OCI-LY1 (cell line): ENCODE measurements at regions not wholly inside any gene's neighbourhood (a gene's known extent, or its start where the extent isn't known, plus 50 kb on each side); places are given as distances from the start of the nearest gene placed in this dataset.

Experiments
- H2AFZ ChIP-seq: fragments of 200-600 bp; sonication (generic), shearing (Covaris generic); 2 replicates; pipeline ENCODE4 v1.6.0; 2014; ENCODE audit warnings: antibody characterized with exemption, mild to moderate bottlenecking, low read length
- H3F3A ChIP-seq: fragments of 200-600 bp; sonication (generic), shearing (Covaris generic); 2 replicates; pipeline ENCODE4 v1.6.0; 2014; ENCODE audit warnings: mild to moderate bottlenecking, antibody characterized with exemption, low read length, moderate library complexity; ENCODE audit not compliant: insufficient read depth
- H3K27ac ChIP-seq: fragments of 200-600 bp; sonication (generic); 2 replicates; pipeline ENCODE4 v1.5.1; 2014; ENCODE audit warnings: low read length, mixed run types, mild to moderate bottlenecking, low read depth; ENCODE audit not compliant: poor library complexity, severe bottlenecking
- H3K27me3 ChIP-seq: fragments of 200-600 bp; sonication (generic); 2 replicates; pipeline ENCODE4 v1.6.0; 2014; ENCODE audit warnings: antibody characterized with exemption, mild to moderate bottlenecking, low read length, moderate library complexity; ENCODE audit not compliant: insufficient read depth
- H3K36me3 ChIP-seq: fragments of 200-600 bp; sonication (generic); 2 replicates; pipeline ENCODE4 v1.6.1; 2014; ENCODE audit warnings: mild to moderate bottlenecking, antibody characterized with exemption, low read length, moderate library complexity, mixed read lengths; ENCODE audit not compliant: insufficient read depth
- H3K4me1 ChIP-seq: fragments of 200-600 bp; sonication (generic); 2 replicates; pipeline ENCODE4 v1.5.1; 2014; ENCODE audit warnings: mild to moderate bottlenecking, low read length, moderate library complexity; ENCODE audit not compliant: insufficient read depth, severe bottlenecking
- H3K4me2 ChIP-seq: fragments of 200-600 bp; sonication (generic), shearing (Covaris generic); 2 replicates; pipeline ENCODE4 v1.6.1; 2014; ENCODE audit warnings: low read length
- H3K4me3 ChIP-seq: fragments of 200-600 bp; sonication (generic); 2 replicates; pipeline ENCODE4 v1.5.1; 2014; ENCODE audit warnings: low read length, low read depth, mild to moderate bottlenecking, mixed read lengths; ENCODE audit not compliant: poor library complexity, severe bottlenecking
- H3K79me2 ChIP-seq: fragments of 200-600 bp; shearing (Covaris generic); 2 replicates; pipeline ENCODE4 v1.6.1; 2016; ENCODE audit warnings: mixed run types, low read length, mixed read lengths; ENCODE audit not compliant: insufficient read depth
- H3K9ac ChIP-seq: fragments of 200-600 bp; sonication (generic), shearing (Covaris generic); 2 replicates; pipeline ENCODE4 v1.6.1; 2014; ENCODE audit warnings: mild to moderate bottlenecking, low read length, mixed read lengths
- H3K9me2 ChIP-seq: fragments of 200-600 bp; sonication (generic), shearing (Covaris generic); 2 replicates; pipeline ENCODE4 v1.6.1; 2014; ENCODE audit warnings: low read depth, mild to moderate bottlenecking, low read length, mixed read lengths
- H3K9me3 ChIP-seq: fragments of 200-600 bp; shearing (Covaris generic); 2 replicates; pipeline ENCODE4 v1.6.1; 2014; ENCODE audit warnings: low read length, mixed read lengths
- H4K20me1 ChIP-seq: fragments of 200-600 bp; sonication (generic), shearing (Covaris generic); 2 replicates; pipeline ENCODE4 v1.6.0; 2016; ENCODE audit warnings: mild to moderate bottlenecking, low read length; ENCODE audit not compliant: insufficient read depth
- CTCF ChIP-seq: fragments of 200-600 bp; sonication (generic), shearing (Covaris generic); IDR thresholded peaks from 2 replicates; pipeline ENCODE4 v1.5.1; 2017; ENCODE audit warnings: mild to moderate bottlenecking, antibody characterized with exemption, low read length, moderate library complexity, mixed read lengths
- EZH2 ChIP-seq: fragments of 200-600 bp; sonication (generic), shearing (Covaris generic); IDR thresholded peaks from 2 replicates; pipeline ENCODE4 v1.8.0; 2017; ENCODE audit warnings: borderline replicate concordance, mixed run types, mild to moderate bottlenecking, antibody characterized with exemption, low read length, moderate library complexity, mixed read lengths

GRCh38 chr4:101439926-101440325 lies 92.6 kb upstream of the PPP3CA start:
- H4K20me1 ChIP-seq, result no peaks in the 10 kb centered on the region
- no peak overlapping the region for H3K4me3 ChIP-seq
- no peaks in the 10 kb centered on the region for H3K9me2 ChIP-seq
- no peaks in the 10 kb centered on the region for H3K79me2 ChIP-seq
- no peak overlapping the region for H3K27ac ChIP-seq
- H3K4me1 ChIP-seq, result no peaks in the 10 kb centered on the region
- no peaks in the 10 kb centered on the region for H3K27me3 ChIP-seq
- TF ChIP-seq CTCF (no peak), EZH2 (no peak)
- no peak overlapping the region for H3K4me2 ChIP-seq
- H3F3A ChIP-seq, result no peaks in the 10 kb centered on the region
- no peaks in the 10 kb centered on the region for H3K36me3 ChIP-seq
- H2AFZ ChIP-seq, result no peak overlapping the region
- no peaks in the 10 kb centered on the region for H3K9me3 ChIP-seq
- H3K9ac ChIP-seq, result no peak overlapping the region

GRCh38 chr4:101421386-101421785 lies 74.1 kb upstream of the PPP3CA start:
- H3K79me2 ChIP-seq, result no peaks in the 10 kb centered on the region
- H4K20me1 ChIP-seq, result no peaks in the 10 kb centered on the region
- no peak overlapping the region for H2AFZ ChIP-seq
- H3K4me2 ChIP-seq, result no peak overlapping the region
- H3K27me3 ChIP-seq, result no peaks in the 10 kb centered on the region
- no peaks in the 10 kb centered on the region for H3K9me3 ChIP-seq
- H3K36me3 ChIP-seq, result no peaks in the 10 kb centered on the region
- no peak overlapping the region for H3K27ac ChIP-seq
- no peak overlapping the region for H3K9ac ChIP-seq
- H3F3A ChIP-seq, result no peaks in the 10 kb centered on the region
- TF ChIP-seq EZH2 (no peak), CTCF (no peak)
- H3K4me3 ChIP-seq, result no peak overlapping the region
- peaks cover 27% of the 10 kb centered on the region for H3K4me1 ChIP-seq
- no peaks in the 10 kb centered on the region for H3K9me2 ChIP-seq

- Histone ChIP-seq H3K79me2 (no peaks in the 10 kb centered on the region), H3F3A (no peaks in the 10 kb centered on the region), H3K4me2 (no peak overlapping the region), H3K4me3 (no peak overlapping the region), H3K9me2 (no peaks in the 10 kb centered on the region), H4K20me1 (no peaks in the 10 kb centered on the region), H3K36me3 (no peaks in the 10 kb centered on the region), H3K4me1 (peaks cover 27% of the 10 kb centered on the region), H3K27ac (peak overlapping the region; percentile 26), H2AFZ (no peak overlapping the region), H3K9me3 (no peaks in the 10 kb centered on the region), H3K27me3 (no peaks in the 10 kb centered on the region), H3K9ac (no peak overlapping the region)
- TF ChIP-seq EZH2 (no peak), CTCF (no peak)
These were observed 73.3 kb upstream of the PPP3CA start for GRCh38 chr4:101420661-101421060.
